GM18909 (cell line): ENCODE measurements at regions not wholly inside any gene's neighbourhood (a gene's known extent, or its start where the extent isn't known, plus 50 kb on each side); places are given as distances from the start of the nearest gene placed in this dataset.

Experiments used
- ATAC-seq: cut with Tn5 transposase; IDR thresholded peaks from one replicate; pipeline ENCODE4 v1.9.1; 2021; ENCODE audit warnings: mild to moderate bottlenecking; ENCODE audit not compliant: unreplicated experiment, poor library complexity

DNA sequence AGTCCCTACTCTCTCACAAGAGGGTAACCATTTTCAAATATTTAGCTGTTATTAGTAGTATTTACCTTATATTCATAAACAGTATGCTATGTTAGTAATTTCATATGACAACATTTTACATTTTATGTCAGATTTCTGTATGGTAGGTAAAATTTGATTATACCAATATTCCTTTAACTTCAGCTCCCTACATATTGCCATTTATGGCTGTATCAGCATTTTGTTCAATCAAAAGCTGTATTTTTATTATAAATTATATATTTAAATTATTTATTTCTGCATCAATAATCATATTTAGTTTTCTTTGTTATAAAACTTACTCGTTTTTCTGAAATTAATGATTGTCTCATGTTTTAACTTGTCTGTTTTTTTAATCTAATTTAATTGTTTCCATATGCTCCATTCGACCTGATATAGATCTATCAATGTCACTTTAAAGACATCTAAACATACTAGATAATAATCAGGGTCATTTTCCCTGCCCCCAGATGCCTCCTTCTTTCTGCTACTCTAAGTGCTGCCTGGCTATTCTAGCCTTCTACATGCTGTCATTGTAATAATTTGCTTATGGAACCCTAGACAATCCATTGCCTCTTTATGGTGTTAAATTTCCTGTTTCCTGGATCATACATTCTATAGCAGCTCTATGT lies 1976.7 kb upstream of the ADGRL3 start:
- ATAC-seq, result no peak

GRCh38 chr4:59238212-59238611 lies 1961.9 kb upstream of the ADGRL3 start:
- no peak for ATAC-seq

DNA sequence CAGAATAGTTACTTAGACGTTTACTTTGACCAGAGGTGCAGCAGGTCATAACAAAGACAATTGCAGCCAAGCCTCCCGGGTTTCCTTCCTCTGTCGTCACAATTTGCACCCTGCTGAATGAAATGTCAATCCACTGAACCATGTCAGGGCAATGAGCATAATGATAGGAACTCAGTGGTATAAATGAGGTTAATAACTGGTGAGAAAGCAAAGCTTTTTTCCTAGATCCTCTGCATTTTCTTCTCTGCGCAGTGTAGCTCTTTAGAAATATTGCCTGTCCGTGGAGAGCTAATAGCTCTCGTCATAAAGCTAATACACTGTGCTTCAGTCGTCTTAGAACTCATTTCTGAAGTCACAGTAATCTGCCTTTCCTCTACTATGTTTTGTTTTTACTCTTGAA lies 1960.1 kb upstream of the ADGRL3 start:
- ATAC-seq, result no peak

DNA sequence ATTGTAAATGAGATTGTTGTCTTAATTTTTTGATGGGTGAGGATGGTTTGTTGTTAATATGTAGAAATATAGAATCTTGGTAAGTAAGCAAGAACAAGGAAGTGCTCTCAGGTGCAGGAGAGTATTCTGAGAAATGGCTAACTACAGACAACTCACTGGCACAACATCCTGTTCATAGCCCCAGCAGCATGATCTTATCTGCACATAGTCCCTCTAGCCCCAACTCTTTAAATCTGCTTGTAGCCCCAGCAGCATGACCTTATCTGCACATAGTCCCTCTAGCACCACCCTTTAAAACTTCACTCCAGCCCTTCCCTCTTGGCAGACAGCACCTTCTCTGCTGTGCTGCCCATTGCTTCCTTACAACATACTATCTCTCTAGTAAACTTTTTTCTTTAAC lies 1957.1 kb upstream of the ADGRL3 start:
- no peak for ATAC-seq

- no peak for ATAC-seq
Measured at GRCh38 chr4:59247032-59247431, 1953.1 kb upstream of the ADGRL3 start.

- ATAC-seq, result no peak
Measured at GRCh38 chr4:59248313-59248712, 1951.8 kb upstream of the ADGRL3 start.

DNA sequence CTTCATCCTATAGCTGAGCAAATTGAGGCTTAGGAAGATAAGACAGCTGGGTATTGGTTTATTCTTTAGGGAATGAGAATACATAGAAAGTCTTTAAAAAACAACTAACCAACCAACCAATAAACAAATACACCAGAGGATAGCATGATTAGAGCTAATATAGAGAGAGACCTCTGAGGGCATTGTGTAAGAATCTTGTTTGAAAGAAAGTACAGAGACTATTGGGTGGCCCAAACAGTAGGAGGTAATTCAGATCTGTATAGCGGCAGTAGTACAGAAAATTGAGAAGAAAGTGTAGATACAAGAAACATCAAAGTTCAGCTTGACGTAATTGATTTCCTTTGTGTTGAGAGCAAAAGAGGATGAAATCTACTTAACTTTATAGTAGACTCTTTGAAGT lies 1951.0 kb upstream of the ADGRL3 start:
- ATAC-seq, result no peak

DNA sequence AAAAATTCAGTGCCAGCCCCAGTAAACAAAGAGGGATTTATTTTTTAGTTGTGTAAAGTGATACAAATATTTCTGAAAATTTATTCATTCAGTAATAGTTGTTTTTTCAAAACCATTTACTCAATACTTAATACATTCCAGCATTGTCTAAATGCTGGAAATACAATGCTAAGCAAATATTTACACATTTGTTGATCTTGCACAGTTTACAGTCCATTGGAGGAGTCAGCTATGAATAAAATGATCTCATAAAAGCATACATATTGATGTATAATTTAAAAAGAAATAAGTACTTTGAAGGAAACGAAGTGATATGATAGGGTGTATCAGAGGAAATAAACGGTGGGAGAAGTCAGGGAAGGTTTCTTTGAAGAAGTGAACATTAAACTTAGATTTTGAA lies 1942.1 kb upstream of the ADGRL3 start:
- no peak for ATAC-seq

GRCh38 chr4:59307609-59308008 lies 1892.5 kb upstream of the ADGRL3 start:
- ATAC-seq, result no peak

DNA sequence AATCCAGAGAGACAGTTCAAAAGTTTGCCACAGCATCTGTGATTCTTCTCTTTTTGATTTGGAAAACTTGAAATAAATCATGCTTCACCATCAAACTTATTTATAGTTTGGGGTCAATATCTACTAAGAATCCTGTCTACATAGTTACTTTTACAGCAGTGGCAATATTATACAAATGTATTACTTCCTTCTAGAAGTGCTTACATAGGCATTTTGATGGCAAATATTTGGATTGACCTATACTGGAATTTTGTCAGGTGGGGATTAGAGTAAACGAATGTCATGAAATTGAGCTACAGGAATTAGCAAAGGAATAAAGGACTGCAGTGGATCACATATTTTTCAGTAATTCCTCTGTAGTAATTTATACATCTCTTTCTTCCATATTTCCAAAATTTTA lies 1885.5 kb upstream of the ADGRL3 start:
- ATAC-seq, result no peak

GRCh38 chr4:59339631-59340030 lies 1860.5 kb upstream of the ADGRL3 start:
- no peak for ATAC-seq

DNA sequence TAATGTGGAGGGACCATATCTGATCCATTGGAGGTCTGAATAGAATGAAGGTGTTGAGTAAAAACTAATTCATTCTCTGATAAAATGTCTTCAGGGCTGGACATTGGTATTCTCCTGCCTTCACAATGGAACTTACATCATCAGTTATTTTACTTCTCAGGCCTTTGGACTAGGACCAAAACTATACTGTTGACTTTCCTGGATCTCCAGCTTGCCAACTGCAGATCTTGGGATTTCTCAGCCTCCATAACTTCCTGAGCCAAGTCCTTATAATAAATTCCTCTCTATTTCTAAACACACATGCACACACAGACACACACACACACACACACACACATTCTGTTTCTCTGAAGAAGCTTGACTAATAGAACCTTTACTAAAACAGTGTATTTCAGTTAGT lies 1858.6 kb upstream of the ADGRL3 start:
- ATAC-seq, result no peak

DNA sequence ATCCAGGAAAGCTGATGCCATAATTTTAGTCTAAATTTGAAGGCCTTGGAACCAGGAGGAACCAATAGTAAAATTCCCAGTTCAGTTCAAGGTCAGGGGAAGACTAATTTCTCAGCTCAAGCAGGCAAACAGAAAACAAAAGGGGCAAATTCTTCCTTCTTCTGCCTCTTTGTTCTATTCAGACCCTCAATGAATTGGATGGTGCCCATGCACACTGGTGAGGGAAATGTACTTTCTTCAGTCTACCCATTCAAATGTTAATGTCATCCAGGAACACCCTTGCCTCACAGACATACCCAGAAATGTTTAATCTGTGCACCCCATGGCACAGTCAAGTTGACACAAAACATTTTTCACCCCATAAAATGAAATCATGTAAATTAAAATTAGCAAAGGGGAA lies 1851.2 kb upstream of the ADGRL3 start:
- no peak for ATAC-seq

DNA sequence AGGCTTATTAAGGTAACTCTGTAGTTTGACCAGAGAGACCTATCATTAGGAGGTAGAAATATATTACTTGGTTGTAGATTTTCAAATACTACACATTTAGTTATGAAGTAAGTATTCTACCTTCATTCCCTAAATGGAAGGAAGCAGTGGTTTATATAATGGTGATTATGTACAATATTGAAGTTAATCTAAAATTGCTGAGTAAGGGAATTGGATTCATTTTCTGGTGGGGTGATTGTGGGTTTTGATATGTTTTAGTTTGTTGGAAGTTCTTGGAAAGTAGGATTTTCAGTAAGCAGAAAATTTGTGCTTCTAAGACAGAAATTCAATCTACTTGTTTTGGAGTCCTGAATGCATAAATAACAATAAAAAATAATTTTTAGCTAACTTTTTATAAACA lies 1830.9 kb upstream of the ADGRL3 start:
- no peak for ATAC-seq

DNA sequence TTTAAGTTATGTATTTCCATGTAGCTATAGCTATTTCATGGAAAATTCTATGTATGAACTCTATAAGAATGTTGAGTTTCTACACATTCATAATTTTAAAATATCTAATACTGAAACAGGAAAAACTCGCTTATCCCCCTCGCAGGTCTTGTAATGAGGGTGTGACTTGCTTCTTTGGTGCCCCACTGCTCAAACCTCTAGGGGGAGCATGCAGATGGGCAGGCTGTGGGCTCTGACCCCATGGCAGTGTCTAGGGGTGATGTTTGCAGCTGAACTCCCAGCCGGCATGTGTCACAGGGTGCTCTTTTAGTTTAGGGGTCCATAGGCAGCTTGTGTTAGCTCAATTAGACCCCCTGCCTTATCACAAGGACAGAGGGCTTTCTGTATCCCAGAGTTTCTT lies 1825.7 kb upstream of the ADGRL3 start:
- ATAC-seq, result no peak

GRCh38 chr4:59380841-59381366 lies 1819.2 kb upstream of the ADGRL3 start:
- ATAC-seq, result no peak

GRCh38 chr4:59381591-59381990 lies 1818.5 kb upstream of the ADGRL3 start:
- ATAC-seq, result no peak

- no peak for ATAC-seq
Measured at GRCh38 chr4:59387759-59388758, 1812.1 kb upstream of the ADGRL3 start.

- no peak for ATAC-seq
Measured at GRCh38 chr4:59393780-59394179, 1806.3 kb upstream of the ADGRL3 start.

DNA sequence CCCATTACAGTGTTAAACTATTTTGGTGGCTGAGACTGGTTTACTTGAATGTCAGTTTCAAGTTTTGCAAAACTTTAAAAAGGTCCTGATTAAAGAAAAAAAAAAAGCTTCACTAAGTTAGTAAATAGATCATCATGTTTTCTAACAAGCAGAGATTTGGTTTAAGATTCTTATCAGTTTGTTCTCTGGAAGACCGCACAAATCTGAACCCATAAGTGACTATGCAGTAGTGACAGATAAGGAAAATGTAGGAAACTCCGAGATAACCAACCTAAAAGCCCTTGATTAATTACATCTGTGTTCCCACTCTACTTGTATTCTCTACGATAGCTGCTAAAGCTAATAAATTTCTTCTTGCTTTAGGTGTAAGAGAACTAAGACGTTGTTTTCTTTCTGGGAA lies 1799.8 kb upstream of the ADGRL3 start:
- no peak for ATAC-seq

DNA sequence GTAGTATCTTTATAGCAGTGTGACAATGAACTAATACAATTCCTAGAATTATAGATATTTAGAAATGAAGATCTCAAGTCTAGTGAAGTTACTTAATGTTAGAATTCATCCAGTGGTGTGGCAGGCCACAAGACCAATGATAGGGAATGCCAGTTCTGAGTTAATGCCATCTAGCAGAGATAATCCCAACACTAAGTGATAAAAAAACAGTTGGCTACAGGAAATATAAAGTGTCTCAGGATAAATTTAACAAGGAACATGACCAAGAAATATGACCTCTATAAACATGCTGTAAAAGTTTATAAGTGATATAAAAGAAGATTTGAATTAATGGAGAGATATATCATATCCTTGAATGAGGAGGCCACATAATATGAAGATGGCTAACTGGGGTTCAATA lies 1790.5 kb upstream of the ADGRL3 start:
- no peak for ATAC-seq
